Activated T-helper 2 cell treated with anti-CD3 and anti-CD28 coated beads, Interferon-gamma antibody, Interleukin-2, Interleukin-4, amounts not matched to agents 10 μg/mL and 5 μg/mL and 100 μg/mL, durations not matched to agents 14 hours and 24 hours and 36 hours (primary cell): ENCODE measurements at regions not wholly inside any gene's neighbourhood (a gene's known extent, or its start where the extent isn't known, plus 50 kb on each side); places are given as distances from the start of the nearest gene placed in this dataset.
"Not testable (repeated sequence)": the region's sequence is repeated elsewhere in the genome, so short reads cannot be mapped to it uniquely, and the experiment has no call there.

Experiments used
- DNase-seq: peaks from one replicate; pipeline ENCODE4 v3.0.0; 2021; ENCODE audit warnings: low spot score
- H3K27ac Mint-ChIP-seq: one replicate; pipeline ENCODE4 v1.8.0; 2021; ENCODE audit warnings: mixed read lengths
- H3K27me3 Mint-ChIP-seq: one replicate; pipeline ENCODE4 v1.8.0; 2021; ENCODE audit warnings: low read depth, mixed read lengths
- H3K36me3 Mint-ChIP-seq: one replicate; pipeline ENCODE4 v1.8.0; 2021; ENCODE audit warnings: low read depth, mixed read lengths
- H3K4me1 Mint-ChIP-seq: one replicate; pipeline ENCODE4 v1.8.0; 2021; ENCODE audit warnings: low read depth, mixed read lengths
- H3K4me3 Mint-ChIP-seq: one replicate; pipeline ENCODE4 v1.8.0; 2021; ENCODE audit warnings: low read depth, mild to moderate bottlenecking, moderate library complexity, mixed read lengths
- H3K9me3 Mint-ChIP-seq: one replicate; pipeline ENCODE4 v1.8.0; 2021; ENCODE audit warnings: mixed read lengths
- intact Hi-C: fragments of 100-400 bp; cut with micrococcal nuclease; formaldehyde crosslinking; loops from one replicate; pipeline ENCODE4 v1.15.1; 2023

DNA sequence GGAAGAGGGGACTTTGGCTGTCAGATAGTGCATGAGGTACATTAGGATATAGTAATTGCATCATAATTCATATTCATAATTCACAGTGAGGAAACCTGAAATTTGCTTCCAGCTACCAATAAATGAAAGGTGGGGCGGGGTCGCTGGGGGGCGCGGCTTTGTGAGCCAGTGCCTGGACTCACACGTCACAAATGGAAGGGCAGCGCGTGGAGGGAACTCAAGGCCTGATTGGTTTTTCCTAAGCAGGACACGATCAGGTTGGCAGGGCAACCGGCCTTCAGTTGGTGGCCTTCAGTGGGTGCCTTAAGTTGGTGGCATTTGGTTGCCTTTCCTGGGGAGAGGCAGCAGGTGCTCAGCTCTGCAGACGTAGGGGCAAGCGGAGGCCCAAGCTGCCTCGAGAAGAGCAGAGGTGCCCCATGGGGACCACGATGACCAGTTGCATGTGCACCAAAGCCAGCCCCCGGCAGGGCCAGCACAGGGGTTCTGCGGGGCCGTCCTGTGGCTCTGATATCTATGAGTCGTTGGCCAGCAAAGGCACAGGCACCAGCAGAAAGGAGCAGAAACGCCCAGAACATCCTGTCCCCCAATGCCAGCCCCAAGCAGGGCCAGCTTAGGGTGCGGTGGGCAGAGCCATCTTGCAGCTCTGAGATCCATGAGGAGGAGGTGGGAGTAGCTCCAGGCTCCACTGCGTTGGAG lies 2637.4 kb upstream of the DEFB115 start:
- H3K4me3 Mint-ChIP-seq, H3K4me1 Mint-ChIP-seq, DNase-seq, intact Hi-C loops, H3K27ac Mint-ChIP-seq, H3K27me3 Mint-ChIP-seq, H3K36me3 Mint-ChIP-seq: not testable (repeated sequence)
- H3K9me3 Mint-ChIP-seq: peaks cover 42% of the 10 kb centered on the region

DNA sequence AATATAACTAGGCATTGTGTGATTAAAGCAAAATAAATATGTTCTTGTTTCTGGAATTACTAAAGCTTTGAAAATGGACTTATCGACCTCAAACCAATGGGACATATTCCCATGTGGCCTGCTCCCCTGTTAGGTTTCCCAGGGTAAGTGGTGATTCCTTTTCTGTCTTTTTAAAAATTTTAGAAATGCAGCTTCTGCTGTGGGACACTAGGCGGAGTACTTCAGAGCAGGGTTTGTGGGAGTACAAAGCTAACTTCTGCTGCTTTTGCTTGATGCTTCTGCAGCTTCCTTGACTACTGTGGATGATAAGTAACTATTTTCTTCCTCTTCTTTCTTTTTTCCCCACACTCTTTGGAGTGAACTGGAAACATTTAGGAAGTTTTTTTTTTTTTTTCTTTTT lies 2632.4 kb upstream of the DEFB115 start:
- intact Hi-C loops, H3K27me3 Mint-ChIP-seq, H3K27ac Mint-ChIP-seq, H3K4me1 Mint-ChIP-seq, DNase-seq, H3K4me3 Mint-ChIP-seq, H3K36me3 Mint-ChIP-seq: not testable (repeated sequence)
- H3K9me3 Mint-ChIP-seq: peaks cover 27% of the 10 kb centered on the region

DNA sequence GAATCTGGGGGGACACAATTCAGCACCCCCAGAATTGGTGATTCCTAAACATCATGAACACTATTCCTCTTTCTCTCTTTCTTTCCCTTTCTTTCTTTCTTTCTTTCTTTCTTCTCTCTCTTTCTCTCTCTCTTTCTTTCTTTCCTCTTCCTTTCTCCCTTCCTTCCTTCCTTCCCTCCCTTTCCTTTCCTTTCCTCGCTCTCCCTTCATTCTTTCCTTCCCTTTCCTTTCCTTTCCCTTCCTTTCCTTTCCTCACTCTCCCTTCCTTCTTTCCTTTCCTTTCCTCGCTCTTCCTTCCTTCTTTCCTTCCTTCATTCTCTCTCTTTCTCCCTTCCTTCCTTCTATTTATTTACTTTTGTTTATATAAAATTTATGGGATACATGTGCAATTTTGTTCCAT lies 2616.6 kb upstream of the DEFB115 start:
- intact Hi-C loops, H3K27ac Mint-ChIP-seq, DNase-seq, H3K36me3 Mint-ChIP-seq, H3K27me3 Mint-ChIP-seq, H3K4me3 Mint-ChIP-seq, H3K4me1 Mint-ChIP-seq: not testable (repeated sequence)
- peaks cover 37% of the 10 kb centered on the region for H3K9me3 Mint-ChIP-seq
